DMS114 treated with DMSO at 0.1 percent for 48 hours (cell line): ENCODE measurements at regions not wholly inside any gene's neighbourhood (a gene's known extent, or its start where the extent isn't known, plus 50 kb on each side); places are given as distances from the start of the nearest gene placed in this dataset.

ENCODE experiments used
- DNase-seq: peaks from one replicate; lab custom pipeline; 2025; ENCODE audit not compliant: unreplicated experiment; lab: John Stamatoyannopoulos, UW

- DNase-seq, result no peak
These were observed 174.5 kb downstream of the DACT1 start for GRCh38 chr14:58812050-58812910.

GRCh38 chr14:58813745-58814144 lies 176.0 kb downstream of the DACT1 start:
- no peak for DNase-seq

- no peak for DNase-seq
These were observed 176.7 kb downstream of the DACT1 start for GRCh38 chr14:58814466-58814865.

DNA sequence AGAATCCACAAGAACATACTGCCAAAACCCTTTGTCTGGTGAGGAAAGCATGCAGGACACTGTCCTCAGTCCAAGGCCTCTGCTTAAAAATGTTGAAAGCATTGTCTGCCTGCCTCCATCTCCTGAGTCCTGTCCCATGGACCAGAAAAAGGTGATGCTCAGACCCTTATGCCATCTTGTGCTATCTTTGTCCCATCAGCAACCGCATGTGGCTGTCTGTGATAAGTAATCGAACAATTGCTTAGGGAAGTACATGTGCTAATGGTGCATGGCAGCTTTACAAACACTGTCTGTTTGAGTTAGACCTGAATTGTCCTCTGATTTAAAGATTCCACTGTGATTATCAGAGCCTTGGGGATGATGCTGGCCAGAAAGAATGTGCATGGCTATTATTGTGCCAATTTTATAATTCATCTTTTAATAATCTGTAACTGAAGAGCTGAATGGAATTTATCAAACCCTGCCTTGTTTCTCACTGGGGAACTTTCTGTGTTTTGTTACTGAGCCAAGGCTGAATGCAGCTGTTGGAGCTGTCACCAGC lies 177.5 kb downstream of the DACT1 start:
- no peak for DNase-seq

DNA sequence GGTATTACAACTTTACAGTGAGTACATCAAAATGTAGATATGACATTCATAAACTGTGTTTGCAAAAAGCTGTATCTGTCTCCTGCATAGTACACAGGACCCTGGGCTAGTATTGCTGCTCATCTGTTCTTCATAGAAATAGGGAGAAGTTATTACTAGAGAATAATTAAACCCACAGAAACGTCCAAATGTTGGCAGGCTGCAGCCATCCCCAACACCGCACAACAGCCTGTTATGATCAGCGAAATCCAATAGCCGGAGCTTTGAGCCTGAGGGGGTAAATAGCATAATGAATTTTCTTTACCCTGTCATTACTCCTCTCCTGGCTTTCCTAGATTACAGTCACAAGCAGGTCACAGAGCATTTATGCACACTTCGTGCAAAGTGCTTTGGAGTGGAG lies 178.0 kb downstream of the DACT1 start:
- DNase-seq, result no peak

DNA sequence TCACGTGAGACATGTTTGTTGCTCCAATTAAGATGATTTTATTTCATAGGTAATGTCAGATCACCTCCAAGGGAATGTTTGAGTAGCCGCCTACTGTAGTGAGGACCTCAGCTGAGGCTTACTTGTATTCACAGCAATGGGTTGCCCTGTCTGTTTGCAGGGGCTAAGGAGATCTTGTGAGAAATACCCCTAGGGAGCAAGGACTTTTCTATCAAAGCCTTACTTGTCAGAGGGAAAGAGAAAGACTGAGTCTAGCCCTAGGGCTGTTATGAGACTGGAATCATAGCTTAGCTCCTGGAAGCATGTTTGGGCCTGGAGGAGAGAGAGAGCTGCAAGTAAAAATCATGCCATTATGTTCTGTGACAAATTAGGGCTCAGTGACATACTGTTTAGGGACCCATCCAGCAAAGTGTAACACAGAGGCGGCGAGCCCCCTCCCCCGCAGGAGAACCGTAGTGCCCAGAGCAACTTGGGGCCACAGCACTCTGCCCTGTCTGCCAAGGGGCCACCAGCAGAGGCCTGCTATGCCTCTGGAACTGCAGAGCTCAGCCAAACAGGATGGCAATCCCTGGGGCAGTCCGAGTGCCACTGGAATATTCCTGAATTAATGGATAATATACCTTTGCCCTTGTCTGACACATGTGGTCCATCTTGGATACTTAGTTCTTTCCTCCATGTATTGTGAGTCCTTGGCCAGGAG lies 178.8 kb downstream of the DACT1 start:
- no peak for DNase-seq

GRCh38 chr14:58817846-58818245 lies 180.1 kb downstream of the DACT1 start:
- no peak for DNase-seq

DNA sequence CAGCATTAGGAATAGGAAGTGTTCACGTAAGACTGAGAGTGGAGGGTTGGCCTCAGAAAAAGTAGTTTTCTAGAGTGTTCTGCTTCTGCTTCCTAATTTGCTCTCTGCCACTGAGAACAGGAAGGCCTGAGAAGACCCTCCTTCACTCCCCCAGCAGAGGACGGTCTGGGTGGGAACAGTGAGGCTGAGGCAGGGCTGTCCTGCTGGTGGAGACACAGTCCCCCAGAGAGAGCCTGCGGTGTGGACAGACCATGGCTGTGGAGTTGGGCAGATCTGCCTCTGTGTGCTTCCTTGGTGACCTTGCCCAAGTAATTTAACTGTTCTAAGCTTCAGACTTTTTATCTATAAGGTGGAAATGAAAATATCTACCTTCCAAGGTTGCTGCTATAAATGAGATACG lies 182.3 kb downstream of the DACT1 start:
- no peak for DNase-seq

- DNase-seq, result no peak
These were observed 183.7 kb downstream of the DACT1 start for GRCh38 chr14:58821421-58821820.

- DNase-seq, result no peak
These were observed 185.1 kb downstream of the DACT1 start for GRCh38 chr14:58822856-58823255.

- DNase-seq, result no peak
These were observed 185.6 kb downstream of the DACT1 start for GRCh38 chr14:58823312-58823711.

DNA sequence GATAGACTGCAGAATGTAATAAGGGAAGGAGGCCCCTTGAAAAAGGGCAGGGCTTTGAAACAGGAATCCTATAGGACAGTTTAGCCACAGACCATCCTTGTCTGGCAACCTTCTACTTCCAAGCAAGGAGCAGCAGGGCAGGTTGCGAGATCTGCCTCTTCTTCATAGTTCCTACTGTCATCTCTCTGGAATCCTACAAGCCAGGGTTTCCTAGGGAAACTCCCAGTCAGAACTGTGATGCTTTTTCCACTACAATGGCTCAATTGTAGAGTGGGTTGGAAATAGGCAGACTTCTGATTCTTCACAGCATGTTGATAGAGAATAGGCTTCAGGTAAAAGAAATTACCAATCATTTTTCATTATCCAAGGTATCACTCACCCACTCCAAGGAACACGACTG lies 186.3 kb downstream of the DACT1 start:
- DNase-seq, result no peak

- DNase-seq, result no peak
These were observed 187.0 kb downstream of the DACT1 start for GRCh38 chr14:58824796-58825195.

DNA sequence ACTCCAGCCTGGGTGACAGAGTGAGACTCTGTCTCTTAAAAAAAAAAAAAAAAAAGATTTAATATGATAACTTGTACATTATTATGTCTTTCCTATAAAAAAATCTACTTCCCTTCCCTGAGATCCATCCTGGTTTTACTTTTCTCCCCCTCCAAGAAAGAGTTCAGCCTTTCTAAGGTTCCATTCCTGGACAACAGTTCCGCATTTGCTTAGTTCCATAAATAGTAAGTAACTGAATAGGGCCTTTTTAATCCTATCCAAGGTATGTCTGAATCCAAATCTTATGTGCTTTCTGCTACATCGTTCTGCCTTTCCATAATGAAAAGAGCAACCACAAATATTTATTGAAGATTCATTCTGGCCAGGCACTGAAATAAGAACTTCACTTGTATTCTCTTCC lies 187.8 kb downstream of the DACT1 start:
- no peak for DNase-seq

DNA sequence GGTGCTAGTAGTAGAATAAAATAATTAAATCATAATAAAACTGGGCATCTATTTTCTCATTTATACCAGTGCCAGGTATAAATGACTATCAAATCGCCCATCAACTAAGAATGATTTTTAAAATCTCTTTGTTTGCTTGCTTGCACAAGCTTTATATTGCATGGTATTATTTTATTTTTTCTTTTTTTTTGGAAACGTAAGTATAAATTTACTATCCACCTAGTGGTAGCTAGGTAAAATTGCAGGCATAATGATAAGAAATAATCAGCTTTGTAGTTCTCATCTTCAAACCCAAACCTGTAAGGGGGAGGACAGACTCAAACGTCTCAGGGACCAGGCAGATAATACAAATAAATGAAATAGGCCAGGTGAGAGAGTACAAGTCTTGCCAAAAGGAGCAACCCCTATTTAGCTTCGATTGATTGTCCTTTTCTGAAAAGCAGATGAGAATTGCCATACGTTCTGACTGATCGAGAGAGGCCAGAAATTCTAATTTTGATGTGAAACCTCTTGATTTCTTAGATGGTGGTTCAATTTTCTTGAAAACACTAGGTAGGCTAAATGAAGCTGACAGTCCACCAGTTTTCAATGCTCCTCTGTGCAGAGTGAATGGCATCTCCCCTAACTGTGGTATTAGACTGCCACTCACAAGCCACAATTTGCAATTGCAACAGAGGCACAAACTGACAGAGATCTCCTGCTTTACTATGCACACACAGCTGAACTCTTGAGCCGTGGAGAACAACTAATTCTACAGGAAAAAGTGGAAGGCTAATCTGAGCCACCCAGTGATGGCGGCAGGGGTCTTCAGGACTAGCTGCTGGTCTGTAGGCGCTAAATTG lies 189.3 kb downstream of the DACT1 start:
- no peak for DNase-seq

DNA sequence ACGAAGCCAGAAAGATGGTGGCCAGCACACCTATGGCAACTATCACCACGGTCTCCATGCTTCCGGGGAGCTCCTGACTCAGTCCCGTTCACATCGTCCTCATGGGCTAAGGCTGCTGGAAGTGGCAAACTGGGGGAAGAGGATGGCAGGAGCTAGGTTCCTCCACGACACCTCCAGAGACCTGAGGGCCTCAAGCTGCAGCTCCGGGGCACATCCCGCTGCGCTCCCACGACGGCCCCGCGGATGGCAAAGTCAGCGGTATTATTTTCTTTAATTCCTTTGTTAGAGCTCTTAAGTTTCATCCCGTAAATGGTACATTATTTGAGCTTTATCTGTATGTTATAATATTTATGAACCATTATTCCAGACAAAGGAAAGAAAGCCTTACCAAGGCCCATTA lies 190.5 kb downstream of the DACT1 start:
- DNase-seq, result no peak

- no peak for DNase-seq
These were observed 191.8 kb downstream of the DACT1 start for GRCh38 chr14:58829594-58829993.

DNA sequence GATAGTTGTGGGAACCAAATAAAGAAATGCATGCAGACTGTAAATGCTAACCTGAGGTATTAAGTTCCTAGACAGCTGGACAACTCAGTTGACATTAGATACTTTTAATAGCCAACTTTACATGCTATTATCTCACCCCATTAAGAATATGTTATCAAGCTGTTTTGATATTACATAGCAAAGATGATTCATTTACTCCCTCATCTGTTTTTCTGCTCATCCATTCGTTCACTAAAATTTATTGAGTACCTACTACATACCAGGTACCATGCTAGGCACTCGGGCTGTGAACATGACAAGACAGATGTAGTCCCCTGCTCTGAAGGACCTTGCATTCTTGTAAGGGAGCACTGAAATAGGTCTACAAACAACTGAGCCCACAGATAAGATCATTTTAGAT lies 192.4 kb downstream of the DACT1 start:
- DNase-seq, result no peak

DNA sequence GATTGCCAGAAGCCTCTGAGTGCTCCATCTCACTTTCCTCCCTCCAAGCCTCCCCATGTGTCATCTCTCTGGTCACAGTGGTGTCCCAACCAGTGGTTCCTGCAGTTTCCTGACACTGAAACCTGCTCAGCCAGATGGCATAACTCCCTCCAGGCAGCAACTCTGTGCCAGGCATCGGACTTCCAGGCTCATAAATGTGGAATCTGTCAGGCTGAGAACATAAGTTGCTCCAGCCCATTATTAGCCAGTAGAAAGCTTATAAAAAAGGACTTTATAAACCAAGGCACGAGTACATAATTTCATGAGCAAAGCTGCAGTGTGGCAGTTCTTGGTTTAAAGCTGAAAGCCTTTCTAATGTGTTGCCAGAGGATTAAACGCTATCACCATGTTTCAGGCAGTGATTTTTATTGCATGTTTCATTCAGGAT lies 194.3 kb downstream of the DACT1 start:
- no peak for DNase-seq

GRCh38 chr14:58833634-58834378 lies 196.0 kb downstream of the DACT1 start:
- no peak for DNase-seq
